ENCODE measurements at regions not wholly inside any gene's neighbourhood (a gene's known extent, or its start where the extent isn't known, plus 50 kb on each side); places are given as distances from the start of the nearest gene placed in this dataset.

- Histone ChIP-seq H4K5ac (ENCODE audit: insufficient read length, low read depth, low read length) (no peak overlapping the region), H3K27me3 (replicated peaks in 1 of 4; ENCODE audit: control insufficient read depth in 3 of 4, extremely low read depth in 1 of 4, insufficient read depth in 3 of 4, low read length in 3 of 4) (no peaks in the 10 kb centered on the region; a peak in 1 of 7 replicates), H2AK5ac (ENCODE audit: low read depth, low read length) (no peak overlapping the region), H3K4me1 (replicated peaks in 1 of 4; ENCODE audit: control insufficient read depth in 3 of 4, insufficient read depth in 4 of 4, low read length in 3 of 4) (no peaks in the 10 kb centered on the region), H4K8ac (ENCODE audit: extremely low read depth, insufficient read depth, low read length) (no peak overlapping the region), H3K79me2 (ENCODE audit: control insufficient read depth in 1 of 2, insufficient read depth in 2 of 2, low read length in 2 of 2) (no peaks in the 10 kb centered on the region), H3K56ac (replicated peaks; ENCODE audit: insufficient read length, low read depth, low read length) (no peak overlapping the region), H3K4me2 (ENCODE audit: insufficient read depth in 1 of 2, low read depth in 2 of 2, low read length in 2 of 2) (no peak overlapping the region), H2AFZ (ENCODE audit: low read length) (no peak overlapping the region), H3K9ac (replicated peaks in 1 of 4; ENCODE audit: extremely low read depth in 1 of 4, low read depth in 3 of 4, low read length in 3 of 4) (no peak overlapping the region), H3K23ac (ENCODE audit: insufficient read length) (no peak overlapping the region), H3K9me3 (ENCODE audit: insufficient read depth in 2 of 2, low read depth in 1 of 2, low read length in 1 of 2) (peaks cover 5 to 12% of the 10 kb centered on the region in 2 experiments; a peak in 2 of 4 replicates), H2BK20ac (ENCODE audit: low read length) (no peak overlapping the region), H3K4ac (replicated peaks; ENCODE audit: insufficient read length, low read depth, low read length) (no peak overlapping the region), H4K91ac (replicated peaks; ENCODE audit: insufficient read length, low read length) (no peak overlapping the region), H3K27ac (ENCODE audit: low read depth, low read length) (no peak overlapping the region), H3K14ac (ENCODE audit: insufficient read length) (no peak overlapping the region), H2BK120ac (replicated peaks; ENCODE audit: low read depth, low read length) (no peak overlapping the region), H3K79me1 (ENCODE audit: low read depth, low read length) (no peaks in the 10 kb centered on the region), H3K36me3 (ENCODE audit: control insufficient read depth in 2 of 4, insufficient read depth in 4 of 4, low read length in 3 of 4) (no peaks in the 10 kb centered on the region), H2BK12ac (ENCODE audit: low read depth, low read length) (no peak overlapping the region; the same call in 1 of the 2 replicates), H3K18ac (ENCODE audit: extremely low read depth, low read length) (no peak overlapping the region), H4K20me1 (replicated peaks in 1 of 2; ENCODE audit: control insufficient read depth in 1 of 2, insufficient read depth in 2 of 2, low read length in 2 of 2) (peaks cover 0 to 5% of the 10 kb centered on the region in 2 experiments), H3K4me3 (ENCODE audit: extremely low read depth in 1 of 4, insufficient read depth in 2 of 4, low read depth in 3 of 4, low read length in 4 of 4) (no peak overlapping the region), H2BK5ac (ENCODE audit: low read depth, low read length) (no peak overlapping the region), H2BK15ac (ENCODE audit: low read length) (no peak overlapping the region), H3K23me2 (ENCODE audit: low read depth, low read length) (peaks cover 5% of the 10 kb centered on the region; the same call in 1 of the 2 replicates)
- FAIRE-seq (no peak), DNase-seq (ENCODE audit: low read depth in 1 of 2, low spot score in 2 of 2) (no peak)
- 91% methylated on average over 4 of the region's 4 CpGs; no CpG with 5 or more reads in 1 of the 2 experiments for WGBS, 2 experiments (ENCODE audit: extremely low coverage in 1 of 2, insufficient coverage in 1 of 2, insufficient read length in 1 of 2, insufficient replicate concordance in 2 of 2, low coverage in 1 of 2, low lambda C conversion rate in 2 of 2, missing lambda C conversion rate in 1 of 2)
- CTCF ChIA-PET (ENCODE audit: partially characterized antibody), result interaction anchor here (1.5 kb wide), 1 partner anchor 9 kb away, joined by 4 read pairs; no protein-coding TSS in a partner anchor
- POLR2A ChIA-PET (ENCODE audit: partially characterized antibody), result no interaction called here
- TF ChIP-seq NRF1 (IDR thresholded peaks at IDR 0.05; ENCODE audit: low read depth, low read length), result no peak
- TF ChIP-seq RNF2 (IDR thresholded peaks at IDR 0.05; ENCODE audit: borderline replicate concordance, low read depth, low read length, missing control alignments, poor library complexity, severe bottlenecking), result no peak
- no peak for TF ChIP-seq CHD2 (IDR thresholded peaks at IDR 0.05; ENCODE audit: low read length)
- no peak for TF ChIP-seq CEBPB (IDR thresholded peaks at IDR 0.05; ENCODE audit: low read depth, low read length)
- no peak for TF ChIP-seq GABPA (IDR thresholded peaks at IDR 0.05; ENCODE audit: borderline replicate concordance, insufficient read depth, low read length)
- TF ChIP-seq BCL11A (IDR thresholded peaks at IDR 0.05; ENCODE audit: low read depth in 2 of 2, low read length in 2 of 2), result no peak
- no peak for TF ChIP-seq CHD1 (IDR thresholded peaks at IDR 0.05; ENCODE audit: low read depth, low read length)
- no peak for TF ChIP-seq EP300 (IDR thresholded peaks at IDR 0.05; ENCODE audit: borderline replicate concordance in 1 of 2, low read depth in 2 of 2, low read length in 2 of 2)
- no peak for TF ChIP-seq PHF8 (conservative IDR thresholded peaks at IDR 0.05; ENCODE audit: low read depth, low read length)
- no peak for TF ChIP-seq RFX5 (IDR thresholded peaks at IDR 0.05; ENCODE audit: borderline replicate concordance, low read depth, low read length)
- TF ChIP-seq SUZ12 (IDR thresholded peaks at IDR 0.05; ENCODE audit: low read length), result no peak
- TF ChIP-seq KDM1A (IDR thresholded peaks at IDR 0.05; ENCODE audit: borderline replicate concordance, low read length), result no peak
- TF ChIP-seq HDAC2 (IDR thresholded peaks at IDR 0.05; ENCODE audit: borderline replicate concordance in 1 of 2, low read depth in 2 of 2, low read length in 2 of 2), result no peak
- no peak for TF ChIP-seq JUND (IDR thresholded peaks at IDR 0.05; ENCODE audit: low read length)
These were observed 599.4 kb upstream of the CDH4 start for GRCh38 chr20:60652615-60653014.

All from H1 (cell line).